ENCODE measurements at regions not wholly inside any gene's neighbourhood (a gene's known extent, or its start where the extent isn't known, plus 50 kb on each side); places are given as distances from the start of the nearest gene placed in this dataset.
A peak's percentile ranks its signal among the peaks of the same experiment; 100 is the strongest.

GRCh38 chr18:68564351-68564750 lies 150.6 kb downstream of the TMX3 start:
- no peak for DNase-seq
- no peaks in the 10 kb centered on the region for H3K36me3 Mint-ChIP-seq (ENCODE audit: insufficient read depth, unreplicated experiment)
- H3K4me3 Mint-ChIP-seq (ENCODE audit: low read depth, unreplicated experiment): no peak overlapping the region
- peaks cover 6% of the 10 kb centered on the region for H3K9me3 Mint-ChIP-seq (ENCODE audit: low read depth, unreplicated experiment)
- intact Hi-C loops (cut with micrococcal nuclease; ENCODE audit: unreplicated experiment): no loop called here
- H3K4me1 Mint-ChIP-seq (ENCODE audit: low read depth, unreplicated experiment): no peaks in the 10 kb centered on the region
- CTCF ChIA-PET: no interaction called here
- BruUV-seq (replicated peaks): no TSS peak
- H3K27ac Mint-ChIP-seq (ENCODE audit: unreplicated experiment): no peak overlapping the region
- no peaks in the 10 kb centered on the region for H3K27me3 Mint-ChIP-seq (ENCODE audit: unreplicated experiment)
- no peak for TF ChIP-seq CTCF (IDR thresholded peaks at IDR 0.05; ENCODE audit: unreplicated experiment)

- DNase-seq: no peak
- peaks cover 4% of the 10 kb centered on the region for H3K9me3 Mint-ChIP-seq (ENCODE audit: low read depth, unreplicated experiment)
- H3K36me3 Mint-ChIP-seq (ENCODE audit: insufficient read depth, unreplicated experiment): no peaks in the 10 kb centered on the region
- intact Hi-C loops (cut with micrococcal nuclease; ENCODE audit: unreplicated experiment): no loop called here
- no peak overlapping the region for H3K27ac Mint-ChIP-seq (ENCODE audit: unreplicated experiment)
- H3K27me3 Mint-ChIP-seq (ENCODE audit: unreplicated experiment): no peaks in the 10 kb centered on the region
- TF ChIP-seq CTCF (IDR thresholded peaks at IDR 0.05; ENCODE audit: unreplicated experiment): no peak
- CTCF ChIA-PET: no interaction called here
- no peaks in the 10 kb centered on the region for H3K4me1 Mint-ChIP-seq (ENCODE audit: low read depth, unreplicated experiment)
- BruUV-seq (replicated peaks): no TSS peak
- H3K4me3 Mint-ChIP-seq (ENCODE audit: low read depth, unreplicated experiment): no peak overlapping the region
Measured at GRCh38 chr18:68560128-68560527, 154.8 kb downstream of the TMX3 start.

DNA sequence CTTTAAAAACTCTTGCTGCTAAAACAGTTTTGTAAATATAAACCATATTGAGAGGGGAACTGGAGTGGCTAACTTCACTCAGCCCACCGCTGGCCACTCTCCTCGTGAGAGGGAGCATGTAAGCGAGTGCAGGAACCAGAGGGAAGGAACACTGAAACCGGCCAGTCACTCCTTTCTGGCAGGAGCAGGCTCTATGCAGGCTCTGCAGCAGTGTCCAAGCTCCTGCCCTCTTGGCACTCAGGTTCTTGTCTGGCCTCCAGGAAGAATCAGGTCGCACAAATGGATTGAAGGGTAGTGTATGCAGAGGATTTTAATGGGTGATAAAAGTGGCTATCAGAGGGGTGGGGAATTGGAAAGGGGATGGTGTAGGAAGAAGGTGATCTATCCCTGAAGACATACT lies 157.7 kb downstream of the TMX3 start:
- CTCF ChIA-PET: no interaction called here
- Mint-ChIP-seq H3K4me3 (ENCODE audit: low read depth, unreplicated experiment) (no peak overlapping the region), H3K27ac (ENCODE audit: unreplicated experiment) (no peak overlapping the region)

DNA sequence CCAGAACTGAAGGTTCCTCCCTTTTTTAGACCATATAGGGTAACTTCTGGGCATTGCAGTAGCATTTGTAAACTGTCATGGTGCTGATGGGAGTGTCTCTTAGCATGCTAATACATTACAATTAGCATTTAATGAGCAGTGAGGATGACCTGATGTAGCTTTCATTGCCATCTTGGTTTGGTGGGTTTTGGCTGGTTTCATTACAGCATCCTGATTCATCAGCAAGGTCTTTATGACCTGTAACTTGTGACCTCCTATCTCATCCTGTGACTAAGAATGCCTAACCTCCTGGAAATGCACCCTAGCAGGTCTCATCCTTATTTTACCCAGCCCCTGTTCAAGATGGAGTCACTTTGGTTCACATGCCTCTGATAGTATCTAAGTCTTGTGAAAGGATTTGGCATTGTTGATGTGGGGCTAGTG lies 159.0 kb downstream of the TMX3 start:
- Mint-ChIP-seq H3K4me3 (ENCODE audit: low read depth, unreplicated experiment) (no peak overlapping the region), H3K4me1 (ENCODE audit: low read depth, unreplicated experiment) (no peaks in the 10 kb centered on the region), H3K27me3 (ENCODE audit: unreplicated experiment) (no peaks in the 10 kb centered on the region), H3K9me3 (ENCODE audit: low read depth, unreplicated experiment) (peaks cover 6% of the 10 kb centered on the region), H3K27ac (ENCODE audit: unreplicated experiment) (peak overlapping the region; percentile 62), H3K36me3 (ENCODE audit: insufficient read depth, unreplicated experiment) (no peaks in the 10 kb centered on the region)
- intact Hi-C loops (cut with micrococcal nuclease; ENCODE audit: unreplicated experiment): no loop called here
- TF ChIP-seq CTCF (IDR thresholded peaks at IDR 0.05; ENCODE audit: unreplicated experiment): no peak
- no TSS peak for BruUV-seq (replicated peaks)
- CTCF ChIA-PET: no interaction called here
- DNase-seq: no peak

More for the DNA sequence above, 157.7 kb downstream of the TMX3 start:
- Mint-ChIP-seq H3K9me3 (ENCODE audit: low read depth, unreplicated experiment) (peaks cover 6% of the 10 kb centered on the region), H3K27me3 (ENCODE audit: unreplicated experiment) (no peaks in the 10 kb centered on the region), H3K4me1 (ENCODE audit: low read depth, unreplicated experiment) (no peaks in the 10 kb centered on the region), H3K36me3 (ENCODE audit: insufficient read depth, unreplicated experiment) (no peaks in the 10 kb centered on the region)
- intact Hi-C loops (cut with micrococcal nuclease; ENCODE audit: unreplicated experiment): no loop called here
- BruUV-seq (replicated peaks): no TSS peak
- no peak for TF ChIP-seq CTCF (IDR thresholded peaks at IDR 0.05; ENCODE audit: unreplicated experiment)
- no peak for DNase-seq
